ENCODE measurements at regions not wholly inside any gene's neighbourhood (a gene's known extent, or its start where the extent isn't known, plus 50 kb on each side); places are given as distances from the start of the nearest gene placed in this dataset.
"Not testable (repeated sequence)": the region's sequence is repeated elsewhere in the genome, so short reads cannot be mapped to it uniquely, and the experiment has no call there.

DNA sequence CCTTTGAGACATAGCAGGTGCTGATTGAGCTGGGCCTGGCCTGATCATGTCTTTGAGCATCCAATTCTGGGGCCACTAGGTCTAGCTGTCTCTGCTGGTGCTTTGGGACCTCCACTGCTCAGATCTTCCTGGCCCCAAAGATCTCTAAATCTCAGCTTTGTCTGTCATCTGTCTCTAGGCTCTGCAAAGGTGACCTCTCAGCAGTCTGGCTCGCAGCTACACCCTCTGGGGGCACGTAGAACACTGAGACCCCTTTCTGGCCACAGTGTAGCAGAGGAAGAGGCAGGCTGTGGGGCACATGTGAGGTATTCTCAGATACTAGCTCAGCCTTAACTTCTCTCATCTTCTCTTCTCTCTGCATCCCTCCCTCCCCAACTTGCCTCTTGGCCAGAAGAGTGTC, 298.1 kb upstream of the PLGLB1 start:
- TF ChIP-seq, protein P1, sequence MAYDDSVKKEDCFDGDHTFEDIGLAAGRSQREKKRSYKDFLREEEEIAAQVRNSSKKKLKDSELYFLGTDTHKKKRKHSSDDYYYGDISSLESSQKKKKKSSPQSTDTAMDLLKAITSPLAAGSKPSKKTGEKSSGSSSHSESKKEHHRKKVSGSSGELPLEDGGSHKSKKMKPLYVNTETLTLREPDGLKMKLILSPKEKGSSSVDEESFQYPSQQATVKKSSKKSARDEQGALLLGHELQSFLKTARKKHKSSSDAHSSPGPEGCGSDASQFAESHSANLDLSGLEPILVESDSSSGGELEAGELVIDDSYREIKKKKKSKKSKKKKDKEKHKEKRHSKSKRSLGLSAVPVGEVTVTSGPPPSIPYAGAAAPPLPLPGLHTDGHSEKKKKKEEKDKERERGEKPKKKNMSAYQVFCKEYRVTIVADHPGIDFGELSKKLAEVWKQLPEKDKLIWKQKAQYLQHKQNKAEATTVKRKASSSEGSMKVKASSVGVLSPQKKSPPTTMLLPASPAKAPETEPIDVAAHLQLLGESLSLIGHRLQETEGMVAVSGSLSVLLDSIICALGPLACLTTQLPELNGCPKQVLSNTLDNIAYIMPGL (CRISPR knock-in tag; IDR thresholded peaks at IDR 0.05; ENCODE audit: borderline replicate concordance in 1 of 2, low read depth in 1 of 2), result not testable (repeated sequence)
- not testable (repeated sequence) for TF ChIP-seq SMAD3 (CRISPR knock-in tag; IDR thresholded peaks at IDR 0.05); ARID2 (CRISPR knock-in tag; IDR thresholded peaks at IDR 0.05; ENCODE audit: borderline replicate concordance); JUNB (CRISPR knock-in tag; IDR thresholded peaks at IDR 0.05; ENCODE audit: borderline replicate concordance); ZNF101 (CRISPR knock-in tag; IDR thresholded peaks at IDR 0.05; ENCODE audit: borderline replicate concordance, low read depth); EED (CRISPR knock-in tag; IDR thresholded peaks at IDR 0.05); CC2D1A (CRISPR knock-in tag; IDR thresholded peaks at IDR 0.05); HOXA7 (CRISPR knock-in tag; IDR thresholded peaks at IDR 0.05); ESRRA (CRISPR knock-in tag; IDR thresholded peaks at IDR 0.05; ENCODE audit: low read depth)
- TF ChIP-seq, protein P2, sequence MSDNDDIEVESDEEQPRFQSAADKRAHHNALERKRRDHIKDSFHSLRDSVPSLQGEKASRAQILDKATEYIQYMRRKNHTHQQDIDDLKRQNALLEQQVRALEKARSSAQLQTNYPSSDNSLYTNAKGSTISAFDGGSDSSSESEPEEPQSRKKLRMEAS (IDR thresholded peaks at IDR 0.05), result not testable (repeated sequence)
- TF ChIP-seq, protein P3, sequence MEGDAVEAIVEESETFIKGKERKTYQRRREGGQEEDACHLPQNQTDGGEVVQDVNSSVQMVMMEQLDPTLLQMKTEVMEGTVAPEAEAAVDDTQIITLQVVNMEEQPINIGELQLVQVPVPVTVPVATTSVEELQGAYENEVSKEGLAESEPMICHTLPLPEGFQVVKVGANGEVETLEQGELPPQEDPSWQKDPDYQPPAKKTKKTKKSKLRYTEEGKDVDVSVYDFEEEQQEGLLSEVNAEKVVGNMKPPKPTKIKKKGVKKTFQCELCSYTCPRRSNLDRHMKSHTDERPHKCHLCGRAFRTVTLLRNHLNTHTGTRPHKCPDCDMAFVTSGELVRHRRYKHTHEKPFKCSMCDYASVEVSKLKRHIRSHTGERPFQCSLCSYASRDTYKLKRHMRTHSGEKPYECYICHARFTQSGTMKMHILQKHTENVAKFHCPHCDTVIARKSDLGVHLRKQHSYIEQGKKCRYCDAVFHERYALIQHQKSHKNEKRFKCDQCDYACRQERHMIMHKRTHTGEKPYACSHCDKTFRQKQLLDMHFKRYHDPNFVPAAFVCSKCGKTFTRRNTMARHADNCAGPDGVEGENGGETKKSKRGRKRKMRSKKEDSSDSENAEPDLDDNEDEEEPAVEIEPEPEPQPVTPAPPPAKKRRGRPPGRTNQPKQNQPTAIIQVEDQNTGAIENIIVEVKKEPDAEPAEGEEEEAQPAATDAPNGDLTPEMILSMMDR (CRISPR knock-in tag; IDR thresholded peaks at IDR 0.05), result not testable (repeated sequence)
- TF ChIP-seq, protein P4, sequence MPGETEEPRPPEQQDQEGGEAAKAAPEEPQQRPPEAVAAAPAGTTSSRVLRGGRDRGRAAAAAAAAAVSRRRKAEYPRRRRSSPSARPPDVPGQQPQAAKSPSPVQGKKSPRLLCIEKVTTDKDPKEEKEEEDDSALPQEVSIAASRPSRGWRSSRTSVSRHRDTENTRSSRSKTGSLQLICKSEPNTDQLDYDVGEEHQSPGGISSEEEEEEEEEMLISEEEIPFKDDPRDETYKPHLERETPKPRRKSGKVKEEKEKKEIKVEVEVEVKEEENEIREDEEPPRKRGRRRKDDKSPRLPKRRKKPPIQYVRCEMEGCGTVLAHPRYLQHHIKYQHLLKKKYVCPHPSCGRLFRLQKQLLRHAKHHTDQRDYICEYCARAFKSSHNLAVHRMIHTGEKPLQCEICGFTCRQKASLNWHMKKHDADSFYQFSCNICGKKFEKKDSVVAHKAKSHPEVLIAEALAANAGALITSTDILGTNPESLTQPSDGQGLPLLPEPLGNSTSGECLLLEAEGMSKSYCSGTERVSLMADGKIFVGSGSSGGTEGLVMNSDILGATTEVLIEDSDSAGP (CRISPR knock-in tag; IDR thresholded peaks at IDR 0.05; ENCODE audit: borderline replicate concordance), result not testable (repeated sequence)
- TF ChIP-seq, protein P5, sequence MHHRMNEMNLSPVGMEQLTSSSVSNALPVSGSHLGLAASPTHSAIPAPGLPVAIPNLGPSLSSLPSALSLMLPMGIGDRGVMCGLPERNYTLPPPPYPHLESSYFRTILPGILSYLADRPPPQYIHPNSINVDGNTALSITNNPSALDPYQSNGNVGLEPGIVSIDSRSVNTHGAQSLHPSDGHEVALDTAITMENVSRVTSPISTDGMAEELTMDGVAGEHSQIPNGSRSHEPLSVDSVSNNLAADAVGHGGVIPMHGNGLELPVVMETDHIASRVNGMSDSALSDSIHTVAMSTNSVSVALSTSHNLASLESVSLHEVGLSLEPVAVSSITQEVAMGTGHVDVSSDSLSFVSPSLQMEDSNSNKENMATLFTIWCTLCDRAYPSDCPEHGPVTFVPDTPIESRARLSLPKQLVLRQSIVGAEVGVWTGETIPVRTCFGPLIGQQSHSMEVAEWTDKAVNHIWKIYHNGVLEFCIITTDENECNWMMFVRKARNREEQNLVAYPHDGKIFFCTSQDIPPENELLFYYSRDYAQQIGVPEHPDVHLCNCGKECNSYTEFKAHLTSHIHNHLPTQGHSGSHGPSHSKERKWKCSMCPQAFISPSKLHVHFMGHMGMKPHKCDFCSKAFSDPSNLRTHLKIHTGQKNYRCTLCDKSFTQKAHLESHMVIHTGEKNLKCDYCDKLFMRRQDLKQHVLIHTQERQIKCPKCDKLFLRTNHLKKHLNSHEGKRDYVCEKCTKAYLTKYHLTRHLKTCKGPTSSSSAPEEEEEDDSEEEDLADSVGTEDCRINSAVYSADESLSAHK (CRISPR knock-in tag; IDR thresholded peaks at IDR 0.05; ENCODE audit: borderline replicate concordance), result not testable (repeated sequence)
